GM21576 (cell line): ENCODE measurements at regions not wholly inside any gene's neighbourhood (a gene's known extent, or its start where the extent isn't known, plus 50 kb on each side); places are given as distances from the start of the nearest gene placed in this dataset.

Experiments
- ATAC-seq: cut with Tn5 transposase; IDR thresholded peaks from one replicate; pipeline ENCODE4 v1.9.1; 2021; ENCODE audit warnings: mild to moderate bottlenecking, moderate library complexity; ENCODE audit not compliant: unreplicated experiment

GRCh38 chr3:110070161-110070916, 733.0 kb upstream of the DPPA4 start:
- no peak for ATAC-seq

GRCh38 chr3:110074095-110074494, 736.7 kb upstream of the DPPA4 start:
- no peak for ATAC-seq

GRCh38 chr3:110077093-110077492, 739.7 kb upstream of the DPPA4 start:
- ATAC-seq, result no peak

- no peak for ATAC-seq
Observed at GRCh38 chr3:110093411-110093810, 756.1 kb upstream of the DPPA4 start.

- no peak for ATAC-seq
Observed at GRCh38 chr3:110093812-110094401, 756.6 kb upstream of the DPPA4 start.

- ATAC-seq, result no peak
Observed at GRCh38 chr3:110099711-110100110, 762.4 kb upstream of the DPPA4 start.

GRCh38 chr3:110101361-110101760, 764.0 kb upstream of the DPPA4 start:
- ATAC-seq, result no peak

GRCh38 chr3:110106805-110107204, 769.5 kb upstream of the DPPA4 start:
- no peak for ATAC-seq

- no peak for ATAC-seq
Observed at GRCh38 chr3:110123946-110124345, 786.6 kb upstream of the DPPA4 start.

- no peak for ATAC-seq
Observed at GRCh38 chr3:110126065-110126464, 788.7 kb upstream of the DPPA4 start.

- no peak for ATAC-seq
Observed at GRCh38 chr3:110133971-110134370, 796.6 kb upstream of the DPPA4 start.

GRCh38 chr3:110139048-110139447, 801.7 kb upstream of the DPPA4 start:
- ATAC-seq, result no peak

GRCh38 chr3:110139821-110140220, 802.5 kb upstream of the DPPA4 start:
- ATAC-seq, result no peak

- ATAC-seq, result no peak
Observed at GRCh38 chr3:110149763-110150162, 812.4 kb upstream of the DPPA4 start.

- ATAC-seq, result no peak
Observed at GRCh38 chr3:110157221-110157620, 819.9 kb upstream of the DPPA4 start.

- ATAC-seq, result no peak
Observed at GRCh38 chr3:110164632-110165369, 827.5 kb upstream of the DPPA4 start.

GRCh38 chr3:110165370-110165743, 828.0 kb upstream of the DPPA4 start:
- no peak for ATAC-seq

GRCh38 chr3:110165753-110166152, 828.4 kb upstream of the DPPA4 start:
- ATAC-seq, result no peak

- no peak for ATAC-seq
Observed at GRCh38 chr3:110166791-110167190, 829.4 kb upstream of the DPPA4 start.

GRCh38 chr3:110174908-110175307, 837.6 kb upstream of the DPPA4 start:
- no peak for ATAC-seq

GRCh38 chr3:110178965-110179364, 841.6 kb upstream of the DPPA4 start:
- no peak for ATAC-seq

- ATAC-seq, result no peak
Observed at GRCh38 chr3:110180733-110181132, 843.4 kb upstream of the DPPA4 start.
